Progenitor cell of endocrine pancreas (in vitro differentiated cells): ENCODE measurements at regions not wholly inside any gene's neighbourhood (a gene's known extent, or its start where the extent isn't known, plus 50 kb on each side); places are given as distances from the start of the nearest gene placed in this dataset.

Experiments
- DNase-seq: peaks from one replicate; pipeline ENCODE4 v3.0.0; 2021; ENCODE audit warnings: low spot score; ENCODE audit not compliant: unreplicated experiment
- H3K27ac Mint-ChIP-seq: 2 replicates; pipeline ENCODE4 v1.8.0; 2021; ENCODE audit warnings: mild to moderate bottlenecking, moderate library complexity, mixed read lengths
- H3K27me3 Mint-ChIP-seq: 2 replicates; pipeline ENCODE4 v1.8.0; 2021; ENCODE audit warnings: mixed read lengths
- H3K36me3 Mint-ChIP-seq: 2 replicates; pipeline ENCODE4 v1.8.0; 2022; ENCODE audit warnings: mixed read lengths; ENCODE audit not compliant: insufficient read depth
- H3K4me1 Mint-ChIP-seq: 2 replicates; pipeline ENCODE4 v1.8.0; 2021; ENCODE audit warnings: low read depth, mixed read lengths
- H3K4me3 Mint-ChIP-seq: 2 replicates; pipeline ENCODE4 v1.8.0; 2021; ENCODE audit warnings: low read depth, mild to moderate bottlenecking, moderate library complexity, mixed read lengths
- H3K9me3 Mint-ChIP-seq: 2 replicates; pipeline ENCODE4 v1.8.0; 2021; ENCODE audit warnings: low read depth, mixed read lengths
- CTCF ChIP-seq: fragments of 200-600 bp; sonication (generic); IDR thresholded peaks from one replicate; pipeline ENCODE4 v1.5.0; 2021; ENCODE audit warnings: antibody characterized with exemption, mild to moderate bottlenecking; ENCODE audit not compliant: unreplicated experiment

GRCh38 chr4:110737931-110738330 lies 115.1 kb upstream of the PITX2 start:
- H3K4me3 Mint-ChIP-seq, result no peak overlapping the region
- no peak for TF ChIP-seq CTCF
- no peak for DNase-seq

GRCh38 chr4:110742143-110742542 lies 119.3 kb upstream of the PITX2 start:
- no peak overlapping the region for H3K27ac Mint-ChIP-seq

More at GRCh38 chr4:110737931-110738330, 115.1 kb upstream of the PITX2 start:
- H3K27ac Mint-ChIP-seq, result no peak overlapping the region
- no peaks in the 10 kb centered on the region for H3K9me3 Mint-ChIP-seq
- peaks cover 3% of the 10 kb centered on the region for H3K27me3 Mint-ChIP-seq
- H3K4me1 Mint-ChIP-seq, result no peaks in the 10 kb centered on the region
- no peaks in the 10 kb centered on the region for H3K36me3 Mint-ChIP-seq

GRCh38 chr4:110748071-110748470 lies 125.2 kb upstream of the PITX2 start:
- Mint-ChIP-seq H3K9me3 (no peaks in the 10 kb centered on the region), H3K4me3 (no peak overlapping the region), H3K27ac (no peak overlapping the region), H3K4me1 (no peaks in the 10 kb centered on the region), H3K36me3 (no peaks in the 10 kb centered on the region), H3K27me3 (no peaks in the 10 kb centered on the region)
- no peak for DNase-seq
- no peak for TF ChIP-seq CTCF

More at GRCh38 chr4:110742143-110742542, 119.3 kb upstream of the PITX2 start:
- no peaks in the 10 kb centered on the region for H3K4me1 Mint-ChIP-seq
- H3K9me3 Mint-ChIP-seq, result no peaks in the 10 kb centered on the region
- no peak overlapping the region for H3K4me3 Mint-ChIP-seq
- no peak for TF ChIP-seq CTCF
- no peak for DNase-seq
- no peaks in the 10 kb centered on the region for H3K36me3 Mint-ChIP-seq
- no peaks in the 10 kb centered on the region for H3K27me3 Mint-ChIP-seq

- DNase-seq, result no peak
- no peaks in the 10 kb centered on the region for H3K4me1 Mint-ChIP-seq
- no peak overlapping the region for H3K27ac Mint-ChIP-seq
- H3K27me3 Mint-ChIP-seq, result no peaks in the 10 kb centered on the region
- no peaks in the 10 kb centered on the region for H3K36me3 Mint-ChIP-seq
- H3K4me3 Mint-ChIP-seq, result no peak overlapping the region
- no peaks in the 10 kb centered on the region for H3K9me3 Mint-ChIP-seq
- no peak for TF ChIP-seq CTCF
Measured at GRCh38 chr4:110751183-110751582, 128.3 kb upstream of the PITX2 start.

GRCh38 chr4:110751986-110752385 lies 129.1 kb upstream of the PITX2 start:
- TF ChIP-seq CTCF, result no peak
- no peaks in the 10 kb centered on the region for H3K36me3 Mint-ChIP-seq
- no peak overlapping the region for H3K27ac Mint-ChIP-seq
- H3K27me3 Mint-ChIP-seq, result no peaks in the 10 kb centered on the region
- no peaks in the 10 kb centered on the region for H3K4me1 Mint-ChIP-seq
- no peaks in the 10 kb centered on the region for H3K9me3 Mint-ChIP-seq
- no peak overlapping the region for H3K4me3 Mint-ChIP-seq
- no peak for DNase-seq
